ENCODE measurements at regions not wholly inside any gene's neighbourhood (a gene's known extent, or its start where the extent isn't known, plus 50 kb on each side); places are given as distances from the start of the nearest gene placed in this dataset.

GRCh38 chr17:79294459-79295071 is 219.9 kb downstream of the ENGASE start (continued):
- TF ChIP-seq, protein P1, sequence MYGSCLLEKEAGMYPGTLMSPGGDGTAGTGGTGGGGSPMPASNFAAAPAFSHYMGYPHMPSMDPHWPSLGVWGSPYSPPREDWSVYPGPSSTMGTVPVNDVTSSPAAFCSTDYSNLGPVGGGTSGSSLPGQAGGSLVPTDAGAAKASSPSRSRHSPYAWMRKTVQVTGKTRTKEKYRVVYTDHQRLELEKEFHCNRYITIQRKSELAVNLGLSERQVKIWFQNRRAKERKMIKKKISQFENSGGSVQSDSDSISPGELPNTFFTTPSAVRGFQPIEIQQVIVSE (CRISPR knock-in tag; IDR thresholded peaks at IDR 0.05; ENCODE audit: borderline replicate concordance): no peak
- TF ChIP-seq NR1H2 (CRISPR knock-in tag; IDR thresholded peaks at IDR 0.05) (no peak), PREB (CRISPR knock-in tag; IDR thresholded peaks at IDR 0.05; ENCODE audit: borderline replicate concordance) (peak; percentile 93; the same call in 1 of the 2 replicates), ZNF138 (CRISPR knock-in tag; conservative IDR thresholded peaks at IDR 0.05) (peak; percentile 72; the same call in 1 of the 2 replicates), ATF3 (CRISPR knock-in tag; conservative IDR thresholded peaks at IDR 0.05) (0 out of 2 replicates have a peak, but pooled peaks have one; percentile 35), ZBTB43 (CRISPR knock-in tag; IDR thresholded peaks at IDR 0.05) (peak; percentile 96), CREM (CRISPR knock-in tag; IDR thresholded peaks at IDR 0.05) (peak; percentile 91), ZNF425 (CRISPR knock-in tag; conservative IDR thresholded peaks at IDR 0.05) (no peak), ZNF671 (CRISPR knock-in tag; IDR thresholded peaks at IDR 0.05) (no peak), MAX (CRISPR knock-in tag; IDR thresholded peaks at IDR 0.05) (peak; percentile 97), NFATC4 (CRISPR knock-in tag; IDR thresholded peaks at IDR 0.05) (no peak), FOXK1 (CRISPR knock-in tag; IDR thresholded peaks at IDR 0.05) (peak; percentile 95), PRRX2 (CRISPR knock-in tag; IDR thresholded peaks at IDR 0.05) (no peak), ZNF121 (CRISPR knock-in tag; IDR thresholded peaks at IDR 0.05) (peak; percentile 57; the same call in 1 of the 2 replicates), MLX (CRISPR knock-in tag; IDR thresholded peaks at IDR 0.05) (peak; percentile 87), CREB1 (CRISPR knock-in tag; IDR thresholded peaks at IDR 0.05) (peak; percentile 94), GRHL2 (CRISPR knock-in tag; IDR thresholded peaks at IDR 0.05; ENCODE audit: insufficient replicate concordance, severe bottlenecking) (no peak), FOXJ3 (CRISPR knock-in tag; IDR thresholded peaks at IDR 0.05; ENCODE audit: borderline replicate concordance) (0 out of 2 replicates have a peak, but pooled peaks have one; percentile 55), SMAD3 (CRISPR knock-in tag; IDR thresholded peaks at IDR 0.05; ENCODE audit: borderline replicate concordance) (peak; percentile 98), ATF6 (CRISPR knock-in tag; IDR thresholded peaks at IDR 0.05) (no peak), ATF2 (CRISPR knock-in tag; IDR thresholded peaks at IDR 0.05; ENCODE audit: borderline replicate concordance, low read depth) (no peak)
- TF ChIP-seq, protein P2, sequence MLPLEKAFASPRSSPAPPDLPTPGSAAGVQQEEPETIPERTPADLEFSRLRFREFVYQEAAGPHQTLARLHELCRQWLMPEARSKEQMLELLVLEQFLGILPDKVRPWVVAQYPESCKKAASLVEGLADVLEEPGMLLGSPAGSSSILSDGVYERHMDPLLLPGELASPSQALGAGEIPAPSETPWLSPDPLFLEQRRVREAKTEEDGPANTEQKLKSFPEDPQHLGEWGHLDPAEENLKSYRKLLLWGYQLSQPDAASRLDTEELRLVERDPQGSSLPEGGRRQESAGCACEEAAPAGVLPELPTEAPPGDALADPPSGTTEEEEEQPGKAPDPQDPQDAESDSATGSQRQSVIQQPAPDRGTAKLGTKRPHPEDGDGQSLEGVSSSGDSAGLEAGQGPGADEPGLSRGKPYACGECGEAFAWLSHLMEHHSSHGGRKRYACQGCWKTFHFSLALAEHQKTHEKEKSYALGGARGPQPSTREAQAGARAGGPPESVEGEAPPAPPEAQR (CRISPR knock-in tag; IDR thresholded peaks at IDR 0.05): no peak
- TF ChIP-seq, protein P3, sequence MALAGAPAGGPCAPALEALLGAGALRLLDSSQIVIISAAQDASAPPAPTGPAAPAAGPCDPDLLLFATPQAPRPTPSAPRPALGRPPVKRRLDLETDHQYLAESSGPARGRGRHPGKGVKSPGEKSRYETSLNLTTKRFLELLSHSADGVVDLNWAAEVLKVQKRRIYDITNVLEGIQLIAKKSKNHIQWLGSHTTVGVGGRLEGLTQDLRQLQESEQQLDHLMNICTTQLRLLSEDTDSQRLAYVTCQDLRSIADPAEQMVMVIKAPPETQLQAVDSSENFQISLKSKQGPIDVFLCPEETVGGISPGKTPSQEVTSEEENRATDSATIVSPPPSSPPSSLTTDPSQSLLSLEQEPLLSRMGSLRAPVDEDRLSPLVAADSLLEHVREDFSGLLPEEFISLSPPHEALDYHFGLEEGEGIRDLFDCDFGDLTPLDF (CRISPR knock-in tag; IDR thresholded peaks at IDR 0.05): peak; percentile 91

All from WTC11 (cell line).